ENCODE measurements at regions not wholly inside any gene's neighbourhood (a gene's known extent, or its start where the extent isn't known, plus 50 kb on each side); places are given as distances from the start of the nearest gene placed in this dataset.

- no peak for TF ChIP-seq CTCF (IDR thresholded peaks at IDR 0.05; ENCODE audit: extremely low read depth, insufficient read depth, missing control alignments)
These were observed 383.6 kb upstream of the NR2F2 start for GRCh38 chr15:95946926-95947325.

GRCh38 chr15:95948411-95948810 is 382.1 kb upstream of the NR2F2 start:
- in situ Hi-C loops (cut with MboI; ENCODE audit: low pct_unique_long_range_greater_than_20kb, low sequenced_read_pairs, unreplicated experiment), result no loop called here
- no peak for DNase-seq (ENCODE audit: low spot score)
- TF ChIP-seq CTCF (IDR thresholded peaks at IDR 0.05; ENCODE audit: extremely low read depth, insufficient read depth, missing control alignments), result no peak

More at GRCh38 chr15:95946926-95947325, 383.6 kb upstream of the NR2F2 start:
- in situ Hi-C loops (cut with MboI; ENCODE audit: low pct_unique_long_range_greater_than_20kb, low sequenced_read_pairs, unreplicated experiment), result no loop called here
- DNase-seq (ENCODE audit: low spot score), result no peak

- in situ Hi-C loops (cut with MboI; ENCODE audit: low pct_unique_long_range_greater_than_20kb, low sequenced_read_pairs, unreplicated experiment), result no loop called here
- no peak for TF ChIP-seq CTCF (IDR thresholded peaks at IDR 0.05; ENCODE audit: extremely low read depth, insufficient read depth, missing control alignments)
These were observed 377.5 kb upstream of the NR2F2 start for GRCh38 chr15:95953032-95953431.

GRCh38 chr15:95957861-95958260 is 372.6 kb upstream of the NR2F2 start:
- no peak for TF ChIP-seq CTCF (IDR thresholded peaks at IDR 0.05; ENCODE audit: extremely low read depth, insufficient read depth, missing control alignments)
- DNase-seq (ENCODE audit: low spot score), result no peak
- in situ Hi-C loops (cut with MboI; ENCODE audit: low pct_unique_long_range_greater_than_20kb, low sequenced_read_pairs, unreplicated experiment), result no loop called here

More at GRCh38 chr15:95953032-95953431, 377.5 kb upstream of the NR2F2 start:
- DNase-seq (ENCODE audit: low spot score), result no peak

GRCh38 chr15:95958382-95958781 is 372.1 kb upstream of the NR2F2 start:
- DNase-seq (ENCODE audit: low spot score), result no peak
- in situ Hi-C loops (cut with MboI; ENCODE audit: low pct_unique_long_range_greater_than_20kb, low sequenced_read_pairs, unreplicated experiment), result no loop called here
- TF ChIP-seq CTCF (IDR thresholded peaks at IDR 0.05; ENCODE audit: extremely low read depth, insufficient read depth, missing control alignments), result no peak

GRCh38 chr15:95968856-95969255 is 361.6 kb upstream of the NR2F2 start:
- TF ChIP-seq CTCF (IDR thresholded peaks at IDR 0.05; ENCODE audit: extremely low read depth, insufficient read depth, missing control alignments), result no peak
- in situ Hi-C loops (cut with MboI; ENCODE audit: low pct_unique_long_range_greater_than_20kb, low sequenced_read_pairs, unreplicated experiment), result no loop called here
- DNase-seq (ENCODE audit: low spot score), result no peak

- in situ Hi-C loops (cut with MboI; ENCODE audit: low pct_unique_long_range_greater_than_20kb, low sequenced_read_pairs, unreplicated experiment), result no loop called here
- DNase-seq (ENCODE audit: low spot score), result no peak
- TF ChIP-seq CTCF (IDR thresholded peaks at IDR 0.05; ENCODE audit: extremely low read depth, insufficient read depth, missing control alignments), result no peak
These were observed 360.2 kb upstream of the NR2F2 start for GRCh38 chr15:95970326-95970725.
